Lower lobe of right lung (tissue), 2 donors: ENCODE measurements at regions not wholly inside any gene's neighbourhood (a gene's known extent, or its start where the extent isn't known, plus 50 kb on each side); places are given as distances from the start of the nearest gene placed in this dataset.

Source experiments
- ATAC-seq, 2 donors: fragments of 200-7000 bp; cut with Tn5 transposase; one replicate each; pipeline ENCODE4 v1.9.1; 2020 to 2022; ENCODE audit warnings: mild to moderate bottlenecking in 2 of 2, moderate library complexity in 2 of 2
- DNase-seq: peaks from one replicate; pipeline ENCODE4 v3.0.0-alpha.2; 2020
- H3K27ac ChIP-seq: fragments of 200-600 bp; one replicate; pipeline ENCODE4 v1.8.0; 2022
- H3K27me3 ChIP-seq: fragments of 200-600 bp; one replicate; pipeline ENCODE4 v1.8.0; 2022; ENCODE audit warnings: low read depth
- H3K36me3 ChIP-seq: fragments of 200-600 bp; one replicate; pipeline ENCODE4 v1.8.0; 2022; ENCODE audit warnings: mild to moderate bottlenecking
- H3K4me1 ChIP-seq: fragments of 200-600 bp; one replicate; pipeline ENCODE4 v1.8.0; 2022
- H3K4me3 ChIP-seq: fragments of 200-600 bp; one replicate; pipeline ENCODE4 v1.8.0; 2022; ENCODE audit warnings: mild to moderate bottlenecking
- H3K9me3 ChIP-seq: fragments of 200-600 bp; one replicate; pipeline ENCODE4 v1.8.0; 2022
- intact Hi-C: fragments of 100-400 bp; cut with DNase I; formaldehyde crosslinking; loops from one replicate; pipeline ENCODE4 v1.11.0; 2022
- TF ChIP-seq, protein P1 (sequence below): fragments of 200-600 bp; IDR thresholded peaks from one replicate; pipeline ENCODE4 v1.8.0; 2022; ENCODE audit warnings: antibody characterized with exemption, mild to moderate bottlenecking
- donor health status: DM: no; HTN: yes; CAD: no; lungs with severe emphysema.

DNA sequence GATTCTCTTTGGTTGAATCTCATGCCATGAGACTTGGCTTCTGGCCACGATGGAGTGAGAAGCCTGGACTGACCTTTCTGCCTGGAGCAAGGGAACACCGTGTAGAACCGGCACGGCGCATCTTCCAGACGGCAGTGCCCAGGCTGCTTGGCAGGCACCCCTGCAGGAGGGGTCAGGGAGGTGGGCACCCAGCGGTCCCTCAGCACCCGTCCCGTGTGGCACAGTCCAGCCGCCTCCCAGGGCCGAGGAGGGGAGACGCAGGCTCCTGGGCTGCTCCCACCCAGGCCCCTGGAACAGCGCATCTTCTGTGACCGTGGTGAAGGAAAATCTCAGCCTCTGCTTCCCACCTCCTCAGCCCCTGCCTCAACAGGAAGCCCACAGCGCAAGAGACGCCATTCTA lies 95.7 kb downstream of the CMPK2 start:
- intact Hi-C loops: no loop called here
- no peak overlapping the region for H3K4me3 ChIP-seq

DNA sequence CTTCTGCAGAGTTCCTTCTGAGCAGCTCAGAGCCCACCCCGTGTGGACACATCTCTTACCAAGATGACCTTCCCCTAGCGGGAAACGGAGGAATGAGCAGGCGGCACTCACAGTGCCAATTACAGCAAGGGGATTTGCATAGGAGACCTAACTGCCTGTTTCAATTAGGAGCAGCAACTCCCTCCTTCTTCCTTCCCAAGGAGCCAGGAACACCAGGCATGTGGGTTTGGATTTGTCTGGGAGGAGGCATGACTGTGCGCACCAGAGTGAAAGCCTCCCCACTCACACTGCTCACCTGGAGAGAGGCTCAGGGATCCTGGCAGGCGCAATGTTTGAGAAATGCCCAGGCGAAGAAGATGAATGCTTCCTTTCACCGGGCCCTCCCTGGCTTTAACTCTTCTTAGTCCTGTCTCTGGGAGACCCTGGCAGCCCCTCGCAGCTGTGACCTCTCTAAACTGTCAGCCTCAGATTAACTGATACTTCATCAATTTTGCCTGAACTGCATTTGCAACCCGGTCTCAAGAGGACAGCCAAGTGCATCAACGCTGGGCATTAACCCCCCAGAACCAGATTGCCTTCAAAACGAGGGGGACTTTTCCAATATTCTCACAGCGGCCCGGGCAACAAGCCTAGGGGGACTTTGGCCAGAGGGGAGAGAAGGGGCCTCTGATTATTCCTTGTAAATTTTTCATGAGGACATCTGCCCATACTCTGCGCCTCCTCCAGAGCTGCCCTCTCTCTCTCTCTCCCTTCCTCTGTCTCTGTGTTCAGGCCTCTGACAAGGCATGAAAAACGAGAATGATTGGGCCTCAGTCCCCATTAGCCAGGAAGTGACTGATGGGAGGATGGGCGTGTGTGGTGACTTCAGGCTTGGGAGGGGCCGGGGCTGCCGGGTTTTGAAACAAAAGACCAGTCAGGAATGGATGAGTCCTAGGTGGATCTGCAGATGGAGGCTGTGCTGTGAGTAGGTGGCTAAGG lies 93.8 kb downstream of the CMPK2 start:
- DNase-seq (no peak), ATAC-seq (peak in 1 of 2 donors; percentile 34)
- no peaks in the 10 kb centered on the region for H3K36me3 ChIP-seq
- peaks cover 12% of the 10 kb centered on the region for H3K4me1 ChIP-seq
- H3K27ac ChIP-seq: no peak overlapping the region
- H3K4me3 ChIP-seq: no peak overlapping the region
- no peaks in the 10 kb centered on the region for H3K9me3 ChIP-seq
- TF ChIP-seq, protein P1, sequence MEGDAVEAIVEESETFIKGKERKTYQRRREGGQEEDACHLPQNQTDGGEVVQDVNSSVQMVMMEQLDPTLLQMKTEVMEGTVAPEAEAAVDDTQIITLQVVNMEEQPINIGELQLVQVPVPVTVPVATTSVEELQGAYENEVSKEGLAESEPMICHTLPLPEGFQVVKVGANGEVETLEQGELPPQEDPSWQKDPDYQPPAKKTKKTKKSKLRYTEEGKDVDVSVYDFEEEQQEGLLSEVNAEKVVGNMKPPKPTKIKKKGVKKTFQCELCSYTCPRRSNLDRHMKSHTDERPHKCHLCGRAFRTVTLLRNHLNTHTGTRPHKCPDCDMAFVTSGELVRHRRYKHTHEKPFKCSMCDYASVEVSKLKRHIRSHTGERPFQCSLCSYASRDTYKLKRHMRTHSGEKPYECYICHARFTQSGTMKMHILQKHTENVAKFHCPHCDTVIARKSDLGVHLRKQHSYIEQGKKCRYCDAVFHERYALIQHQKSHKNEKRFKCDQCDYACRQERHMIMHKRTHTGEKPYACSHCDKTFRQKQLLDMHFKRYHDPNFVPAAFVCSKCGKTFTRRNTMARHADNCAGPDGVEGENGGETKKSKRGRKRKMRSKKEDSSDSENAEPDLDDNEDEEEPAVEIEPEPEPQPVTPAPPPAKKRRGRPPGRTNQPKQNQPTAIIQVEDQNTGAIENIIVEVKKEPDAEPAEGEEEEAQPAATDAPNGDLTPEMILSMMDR: no peak
- peaks cover 12% of the 10 kb centered on the region for H3K27me3 ChIP-seq
- intact Hi-C loops: no loop called here

More for the DNA sequence above, 95.7 kb downstream of the CMPK2 start:
- Histone ChIP-seq H3K36me3 (no peaks in the 10 kb centered on the region), H3K27ac (no peak overlapping the region), H3K9me3 (no peaks in the 10 kb centered on the region), H3K27me3 (peaks cover 12% of the 10 kb centered on the region), H3K4me1 (peaks cover 12% of the 10 kb centered on the region)
- TF ChIP-seq, protein P1: no peak
- DNase-seq (no peak), ATAC-seq (peak in 1 of 2 donors; percentile 27)

- Histone ChIP-seq H3K27ac (no peak overlapping the region), H3K4me1 (peaks cover 12% of the 10 kb centered on the region), H3K36me3 (no peaks in the 10 kb centered on the region), H3K4me3 (peak overlapping the region; percentile 29), H3K27me3 (peaks cover 12% of the 10 kb centered on the region), H3K9me3 (no peaks in the 10 kb centered on the region)
- peak; percentile 91 to 93 for ATAC-seq
- intact Hi-C loops: no loop called here
- peak; percentile 73 for DNase-seq
- TF ChIP-seq, protein P1: peak; percentile 98
These were observed 92.6 kb downstream of the CMPK2 start for GRCh38 chr2:6773007-6773693.

- no peak overlapping the region for H3K27ac ChIP-seq
- H3K9me3 ChIP-seq: no peaks in the 10 kb centered on the region
- H3K4me3 ChIP-seq: no peak overlapping the region
- H3K27me3 ChIP-seq: peaks cover 12% of the 10 kb centered on the region
- DNase-seq: no peak
- intact Hi-C loops: no loop called here
- no peaks in the 10 kb centered on the region for H3K36me3 ChIP-seq
- no peak for ATAC-seq
- TF ChIP-seq, protein P1: no peak
- peaks cover 12% of the 10 kb centered on the region for H3K4me1 ChIP-seq
These were observed 92.0 kb downstream of the CMPK2 start for GRCh38 chr2:6773694-6774044.

DNA sequence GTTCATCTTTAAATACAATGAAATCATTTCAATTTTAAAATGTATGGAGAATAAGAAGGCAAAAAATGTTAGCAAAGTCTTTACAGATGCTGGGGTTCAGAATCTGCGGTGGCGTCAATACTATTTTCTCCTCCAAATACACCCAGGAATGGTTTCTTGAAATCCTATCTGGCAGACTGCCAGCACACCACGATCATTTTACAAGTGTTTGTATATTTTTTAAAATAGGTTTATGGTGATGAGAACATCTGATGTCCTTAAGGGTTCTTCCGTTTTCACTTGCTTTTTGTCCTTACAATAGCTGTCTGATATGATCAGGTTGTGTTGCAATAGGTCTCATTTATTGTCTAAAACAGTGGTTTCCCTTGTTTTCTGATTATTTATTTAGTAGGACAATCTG lies 89.6 kb downstream of the CMPK2 start:
- Histone ChIP-seq H3K4me3 (no peak overlapping the region), H3K27ac (no peak overlapping the region), H3K4me1 (peaks cover 20% of the 10 kb centered on the region), H3K36me3 (no peaks in the 10 kb centered on the region), H3K27me3 (peaks cover 12% of the 10 kb centered on the region), H3K9me3 (no peaks in the 10 kb centered on the region)
- ATAC-seq (no peak), DNase-seq (no peak)
- intact Hi-C loops: no loop called here
- TF ChIP-seq, protein P1: no peak
